ENCODE measurements at regions not wholly inside any gene's neighbourhood (a gene's known extent, or its start where the extent isn't known, plus 50 kb on each side); places are given as distances from the start of the nearest gene placed in this dataset.
"Not testable (repeated sequence)": the region's sequence is repeated elsewhere in the genome, so short reads cannot be mapped to it uniquely, and the experiment has no call there.

DNA sequence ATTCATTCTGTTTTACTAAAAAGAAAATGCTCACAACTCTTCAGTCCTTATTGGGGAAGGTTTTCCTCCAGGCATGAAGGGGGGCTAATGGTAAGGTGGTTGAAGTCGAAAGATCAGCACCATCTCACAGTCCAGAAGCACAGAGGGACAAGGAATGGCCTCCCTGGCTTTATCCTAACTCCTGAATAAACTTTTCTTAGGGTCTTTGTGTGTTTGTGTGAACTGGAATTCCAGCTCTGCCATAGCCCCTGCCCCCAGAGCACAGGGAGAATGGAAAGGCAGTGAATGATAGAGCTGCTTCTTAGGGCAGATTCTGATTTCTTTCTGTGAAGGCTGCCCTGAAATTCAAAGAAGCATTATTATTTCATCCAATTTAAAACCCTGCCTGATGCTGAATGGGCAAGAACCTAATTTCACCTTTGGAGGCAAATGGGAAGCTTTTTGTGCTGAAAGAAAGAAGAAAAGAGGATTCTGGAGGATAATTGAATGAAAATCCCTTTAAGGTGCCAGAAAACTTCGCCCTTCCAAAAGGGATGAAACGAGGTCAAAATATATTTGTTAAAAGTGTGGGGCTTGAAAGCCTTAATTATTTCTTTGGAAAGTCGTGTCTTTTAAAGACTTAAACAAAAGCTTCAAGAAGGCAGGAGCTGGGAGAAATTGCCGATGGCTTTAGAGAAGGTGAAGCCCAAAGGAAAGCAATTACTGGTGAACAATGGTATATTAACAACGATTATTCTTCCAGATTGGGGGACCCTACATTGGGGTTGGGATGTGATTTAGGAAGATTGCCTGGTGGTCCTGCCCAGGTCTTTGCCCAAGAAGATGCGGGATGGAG, 259.9 kb upstream of the RGMA start:
- peaks cover 87% of the 10 kb centered on the region for H3K27me3 ChIP-seq (ENCODE audit: insufficient read depth, low read depth, severe bottlenecking)
- TF ChIP-seq, protein P1, sequence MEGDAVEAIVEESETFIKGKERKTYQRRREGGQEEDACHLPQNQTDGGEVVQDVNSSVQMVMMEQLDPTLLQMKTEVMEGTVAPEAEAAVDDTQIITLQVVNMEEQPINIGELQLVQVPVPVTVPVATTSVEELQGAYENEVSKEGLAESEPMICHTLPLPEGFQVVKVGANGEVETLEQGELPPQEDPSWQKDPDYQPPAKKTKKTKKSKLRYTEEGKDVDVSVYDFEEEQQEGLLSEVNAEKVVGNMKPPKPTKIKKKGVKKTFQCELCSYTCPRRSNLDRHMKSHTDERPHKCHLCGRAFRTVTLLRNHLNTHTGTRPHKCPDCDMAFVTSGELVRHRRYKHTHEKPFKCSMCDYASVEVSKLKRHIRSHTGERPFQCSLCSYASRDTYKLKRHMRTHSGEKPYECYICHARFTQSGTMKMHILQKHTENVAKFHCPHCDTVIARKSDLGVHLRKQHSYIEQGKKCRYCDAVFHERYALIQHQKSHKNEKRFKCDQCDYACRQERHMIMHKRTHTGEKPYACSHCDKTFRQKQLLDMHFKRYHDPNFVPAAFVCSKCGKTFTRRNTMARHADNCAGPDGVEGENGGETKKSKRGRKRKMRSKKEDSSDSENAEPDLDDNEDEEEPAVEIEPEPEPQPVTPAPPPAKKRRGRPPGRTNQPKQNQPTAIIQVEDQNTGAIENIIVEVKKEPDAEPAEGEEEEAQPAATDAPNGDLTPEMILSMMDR (IDR thresholded peaks at IDR 0.05; ENCODE audit: low read depth, low read length): no peak
- H3K36me3 ChIP-seq: no peaks in the 10 kb centered on the region
- H3K9me3 ChIP-seq (ENCODE audit: severe bottlenecking): peaks cover 3% of the 10 kb centered on the region
- H3K27ac ChIP-seq: no peak overlapping the region
- H3K4me3 ChIP-seq (ENCODE audit: low read depth, low read length): no peak overlapping the region
- no peak for DNase-seq

DNA sequence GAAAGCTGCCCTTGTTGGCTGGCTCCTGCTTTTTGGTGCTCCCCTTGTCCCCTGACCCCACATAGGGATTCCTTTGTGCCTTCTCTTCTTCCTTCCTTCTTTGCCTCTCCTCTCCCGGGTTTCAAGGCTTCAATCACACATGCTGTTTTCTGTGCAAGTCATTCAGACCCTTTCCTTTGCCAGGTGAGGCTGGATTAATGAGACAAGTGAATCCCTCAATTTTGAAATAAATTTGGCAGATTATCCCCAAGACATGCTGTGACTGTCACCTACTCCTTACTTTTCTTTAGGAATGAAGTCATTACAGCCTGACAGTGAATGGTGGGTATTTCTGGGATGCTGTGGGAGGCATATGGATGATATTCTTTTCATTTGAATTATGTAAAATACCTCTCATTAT, 259.0 kb upstream of the RGMA start:
- Histone ChIP-seq H3K4me3 (ENCODE audit: low read depth, low read length) (no peak overlapping the region), H3K9me3 (ENCODE audit: severe bottlenecking) (peaks cover 3% of the 10 kb centered on the region), H3K27me3 (ENCODE audit: insufficient read depth, low read depth, severe bottlenecking) (peaks cover 86% of the 10 kb centered on the region), H3K27ac (no peak overlapping the region), H3K36me3 (no peaks in the 10 kb centered on the region)
- TF ChIP-seq, protein P1 (IDR thresholded peaks at IDR 0.05; ENCODE audit: low read depth, low read length): no peak
- no peak for DNase-seq

DNA sequence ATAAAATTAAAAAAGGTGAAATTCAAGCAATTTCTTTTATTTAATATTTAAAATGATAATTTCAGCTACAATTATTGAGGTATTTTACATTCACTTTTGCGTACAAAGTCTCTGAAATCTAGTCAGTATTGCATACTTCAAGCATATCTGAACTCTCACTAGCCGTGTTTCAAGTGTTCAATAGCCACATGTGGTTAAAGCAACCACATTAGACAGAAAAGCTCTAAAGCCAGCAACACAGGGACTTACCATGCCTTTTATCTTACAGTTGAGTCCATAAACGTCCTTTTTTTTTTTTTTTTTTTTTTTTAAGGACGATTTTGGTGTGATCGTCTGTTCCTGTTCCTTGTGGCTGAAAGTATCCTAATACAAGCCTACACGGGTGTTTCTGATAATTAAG, 257.0 kb upstream of the RGMA start:
- Histone ChIP-seq H3K9me3 (ENCODE audit: severe bottlenecking) (peaks cover under 1% of the 10 kb centered on the region), H3K4me3 (ENCODE audit: low read depth, low read length) (no peak overlapping the region), H3K36me3 (no peaks in the 10 kb centered on the region), H3K27ac (no peak overlapping the region), H3K27me3 (ENCODE audit: insufficient read depth, low read depth, severe bottlenecking) (peaks cover 86% of the 10 kb centered on the region)
- no peak for DNase-seq
- TF ChIP-seq, protein P1 (IDR thresholded peaks at IDR 0.05; ENCODE audit: low read depth, low read length): no peak

DNA sequence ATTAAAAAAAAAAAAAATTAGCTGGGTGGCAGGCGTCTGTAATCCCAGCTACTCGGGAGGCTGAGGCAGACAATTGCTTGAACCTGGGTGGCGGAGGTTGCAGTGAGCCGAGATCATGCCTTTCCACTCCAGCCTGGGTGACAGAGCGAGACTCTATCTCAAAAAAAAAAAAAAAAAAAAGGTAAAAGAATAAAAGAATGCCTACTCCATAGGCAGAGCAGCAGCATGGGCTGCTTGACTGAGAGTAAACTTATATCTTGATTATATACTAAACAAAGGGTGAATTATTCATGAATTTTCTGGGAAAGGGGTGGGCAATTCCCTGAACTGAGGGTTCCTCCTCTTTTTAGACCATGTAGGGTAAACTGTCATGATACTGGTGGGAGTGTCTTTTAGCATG, 254.4 kb upstream of the RGMA start:
- DNase-seq; H3K9me3 ChIP-seq (ENCODE audit: severe bottlenecking); H3K4me3 ChIP-seq (ENCODE audit: low read depth, low read length); H3K27ac ChIP-seq; H3K36me3 ChIP-seq: not testable (repeated sequence)
- H3K27me3 ChIP-seq (ENCODE audit: insufficient read depth, low read depth, severe bottlenecking): peaks cover 85% of the 10 kb centered on the region

DNA sequence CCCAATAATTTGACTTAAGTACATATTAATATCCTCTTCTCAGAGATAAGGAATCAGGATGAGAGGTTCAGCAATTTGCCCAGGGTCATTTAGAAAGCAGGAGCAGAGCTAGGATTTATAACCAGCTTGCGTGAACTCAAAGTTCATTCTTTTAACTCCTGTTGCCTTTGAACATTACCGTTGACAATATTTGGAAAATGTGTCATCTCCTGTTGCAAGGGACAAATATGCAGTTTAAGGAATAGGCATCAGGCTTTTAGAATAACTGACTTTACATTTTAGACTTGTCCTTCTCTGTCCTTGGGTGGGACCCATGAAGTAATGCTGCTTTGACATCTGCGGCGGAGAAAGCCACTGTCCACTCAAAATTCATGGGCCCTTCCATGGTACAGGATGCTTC, 252.2 kb upstream of the RGMA start:
- no peaks in the 10 kb centered on the region for H3K9me3 ChIP-seq (ENCODE audit: severe bottlenecking)
- H3K27ac ChIP-seq: no peak overlapping the region
- no peak for DNase-seq
- H3K4me3 ChIP-seq (ENCODE audit: low read depth, low read length): no peak overlapping the region
- no peaks in the 10 kb centered on the region for H3K36me3 ChIP-seq
- peaks cover 80% of the 10 kb centered on the region for H3K27me3 ChIP-seq (ENCODE audit: insufficient read depth, low read depth, severe bottlenecking)
- TF ChIP-seq, protein P1 (IDR thresholded peaks at IDR 0.05; ENCODE audit: low read depth, low read length): no peak

DNA sequence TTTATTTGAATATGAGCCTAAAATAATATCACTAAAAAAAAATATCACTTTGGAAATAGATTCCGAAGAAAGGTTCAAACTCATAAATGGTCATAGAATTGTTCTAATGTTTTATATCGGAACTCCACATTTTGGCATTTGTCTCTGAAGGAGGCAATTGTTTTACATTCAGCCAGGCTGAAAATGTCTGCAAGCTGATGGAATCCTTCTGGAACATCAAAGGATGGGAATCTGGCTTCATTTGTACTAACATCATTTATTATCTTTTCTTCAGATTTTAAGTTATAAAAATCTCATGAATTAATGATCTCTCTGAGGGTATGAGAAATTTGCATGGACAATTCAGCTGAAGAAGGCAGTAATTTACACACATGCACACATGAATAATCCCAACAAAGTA, 251.4 kb upstream of the RGMA start:
- no peaks in the 10 kb centered on the region for H3K36me3 ChIP-seq
- no peak for DNase-seq
- no peak overlapping the region for H3K4me3 ChIP-seq (ENCODE audit: low read depth, low read length)
- TF ChIP-seq, protein P1 (IDR thresholded peaks at IDR 0.05; ENCODE audit: low read depth, low read length): no peak
- H3K27me3 ChIP-seq (ENCODE audit: insufficient read depth, low read depth, severe bottlenecking): peaks cover 86% of the 10 kb centered on the region
- no peak overlapping the region for H3K27ac ChIP-seq
- no peaks in the 10 kb centered on the region for H3K9me3 ChIP-seq (ENCODE audit: severe bottlenecking)
